GM19324 (cell line): ENCODE measurements at regions not wholly inside any gene's neighbourhood (a gene's known extent, or its start where the extent isn't known, plus 50 kb on each side); places are given as distances from the start of the nearest gene placed in this dataset.
"Not testable (repeated sequence)": the region's sequence is repeated elsewhere in the genome, so short reads cannot be mapped to it uniquely, and the experiment has no call there.

Experiments used
- ATAC-seq: cut with Tn5 transposase; IDR thresholded peaks from one replicate; pipeline ENCODE4 v1.9.1; 2021; ENCODE audit warnings: mild to moderate bottlenecking, moderate library complexity; ENCODE audit not compliant: unreplicated experiment, low FRiP score

DNA sequence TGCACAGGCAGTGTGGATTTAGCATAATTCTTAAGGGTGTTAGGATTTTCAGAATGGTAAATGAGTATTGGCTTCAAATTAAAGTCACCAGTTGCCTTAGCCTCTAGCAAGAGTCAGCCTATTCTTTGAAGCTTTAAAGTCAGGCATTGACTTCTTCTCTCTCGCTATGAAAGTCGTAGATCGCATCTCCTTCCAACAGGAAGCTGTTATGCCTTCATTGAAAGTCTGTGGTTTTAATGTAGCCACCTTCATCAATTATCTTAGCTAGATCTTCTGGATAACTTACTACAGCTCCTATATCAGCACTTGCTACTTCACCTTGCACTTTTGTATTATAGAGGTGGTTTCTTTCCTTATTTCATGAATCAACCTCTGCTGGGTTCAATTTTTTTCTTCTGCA is 320.2 kb downstream of the PTPRC start:
- no peak for ATAC-seq

DNA sequence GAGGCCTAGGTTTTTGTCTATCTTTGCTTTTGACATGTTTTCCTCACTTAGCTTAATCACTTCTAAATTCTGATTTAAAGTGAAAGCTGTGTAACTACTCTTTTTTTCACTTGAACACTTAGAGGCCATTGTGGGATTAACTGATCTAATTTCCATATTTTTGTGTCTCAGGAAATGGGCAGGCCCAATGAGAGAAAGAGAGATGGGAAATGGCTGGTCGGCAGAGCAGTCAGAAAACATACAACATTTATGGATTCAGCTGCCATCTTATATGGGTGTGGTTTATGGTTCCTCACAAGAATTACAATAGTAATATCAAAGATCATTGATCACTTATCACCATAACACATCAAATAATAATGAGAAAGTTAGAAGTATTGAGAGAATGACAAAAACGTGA is 320.8 kb downstream of the PTPRC start:
- ATAC-seq = no peak

DNA sequence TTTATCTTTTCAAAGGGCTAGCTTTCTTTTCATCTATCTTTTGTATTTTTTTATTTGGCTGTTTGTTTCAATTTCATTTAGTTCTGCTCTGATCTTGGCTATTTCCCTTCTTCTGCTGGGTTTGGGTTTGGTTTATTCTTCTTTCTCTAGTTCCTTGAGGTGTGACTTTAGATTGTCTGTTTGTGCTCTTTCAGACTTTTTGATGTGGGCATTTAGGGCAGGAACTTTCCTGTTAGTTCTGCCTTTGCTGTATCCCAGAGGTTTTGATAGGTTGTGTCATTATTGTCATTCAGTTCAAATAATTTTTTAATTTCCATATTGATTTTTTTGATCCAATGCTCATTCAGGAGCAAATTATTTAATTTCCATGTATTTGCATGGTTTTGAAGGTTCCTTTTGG is 325.0 kb downstream of the PTPRC start:
- ATAC-seq = not testable (repeated sequence)

DNA sequence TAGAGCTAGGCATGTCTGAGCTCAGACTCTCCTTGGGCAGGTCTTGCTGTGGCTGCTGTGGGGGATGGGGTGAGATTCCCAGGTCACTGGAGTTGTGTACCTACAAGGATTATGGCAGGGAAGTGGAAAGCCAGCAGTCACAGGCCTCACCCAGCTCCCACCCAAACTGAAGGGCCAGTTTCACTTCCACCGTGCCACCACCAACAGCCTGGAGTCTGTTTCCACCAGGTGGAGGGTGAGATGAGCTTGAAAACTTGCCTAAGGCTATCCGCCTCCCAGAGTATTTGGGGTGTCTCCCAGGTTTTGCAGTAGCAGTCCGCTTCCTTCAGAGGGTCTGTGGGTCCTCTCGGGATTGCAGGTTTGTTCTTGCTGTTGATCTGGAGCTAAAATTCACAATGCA is 327.7 kb downstream of the PTPRC start:
- no peak for ATAC-seq

DNA sequence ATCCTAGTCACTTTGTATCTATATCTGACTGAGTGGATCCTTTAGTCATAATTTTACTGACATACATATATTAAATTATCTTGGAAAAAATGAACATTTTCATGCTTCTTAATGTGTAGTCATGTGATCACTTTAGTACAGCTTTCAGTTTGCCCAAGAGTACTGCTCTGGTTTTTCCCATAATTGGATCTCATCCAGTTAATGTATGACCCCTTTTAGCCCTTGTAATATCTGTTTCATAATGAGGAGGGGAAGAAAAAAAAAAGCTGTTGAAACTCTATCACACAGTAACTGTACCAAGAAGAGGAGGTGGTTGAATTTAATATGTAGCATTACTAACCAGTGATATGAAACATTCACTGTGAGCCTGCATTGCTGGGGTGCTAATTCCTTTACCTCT is 328.7 kb downstream of the PTPRC start:
- ATAC-seq = no peak

DNA sequence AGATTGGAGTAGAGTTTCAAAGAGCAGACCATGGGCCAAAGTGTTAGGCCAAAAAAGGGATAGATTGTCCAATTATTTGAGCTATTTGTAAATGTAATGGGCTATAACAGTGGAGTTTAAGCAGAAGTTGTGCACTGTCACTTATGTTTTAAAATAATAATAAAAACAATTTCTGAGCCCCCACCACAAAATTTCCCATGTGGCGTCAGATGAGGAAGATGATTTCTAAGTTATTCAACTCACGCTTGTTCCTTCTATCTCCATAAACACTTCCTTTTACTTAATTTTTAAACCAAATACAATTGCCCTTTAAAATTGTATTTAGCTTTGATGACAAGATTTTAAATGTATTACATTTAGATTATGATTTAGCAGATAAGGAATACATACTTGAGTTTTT is 330.0 kb downstream of the PTPRC start:
- no peak for ATAC-seq

DNA sequence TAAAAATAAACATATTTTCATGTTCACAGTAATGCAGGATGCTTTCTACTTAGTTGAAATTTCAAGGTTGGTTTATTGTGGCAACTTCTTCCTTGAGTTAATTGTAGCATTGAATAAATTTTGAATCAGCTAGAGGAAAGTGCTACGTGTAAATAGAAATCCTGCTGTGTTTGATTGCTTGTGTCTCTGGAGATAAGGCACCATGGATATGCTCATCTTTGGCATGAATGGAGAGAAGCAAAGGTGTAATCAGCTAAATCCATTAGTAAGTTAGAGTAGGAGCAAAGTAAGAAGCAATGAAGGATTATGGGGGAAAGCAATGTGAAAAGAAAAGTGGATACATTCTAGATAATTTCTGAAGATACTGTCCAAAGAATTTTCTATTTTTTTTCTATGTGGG is 331.1 kb downstream of the PTPRC start:
- no peak for ATAC-seq

DNA sequence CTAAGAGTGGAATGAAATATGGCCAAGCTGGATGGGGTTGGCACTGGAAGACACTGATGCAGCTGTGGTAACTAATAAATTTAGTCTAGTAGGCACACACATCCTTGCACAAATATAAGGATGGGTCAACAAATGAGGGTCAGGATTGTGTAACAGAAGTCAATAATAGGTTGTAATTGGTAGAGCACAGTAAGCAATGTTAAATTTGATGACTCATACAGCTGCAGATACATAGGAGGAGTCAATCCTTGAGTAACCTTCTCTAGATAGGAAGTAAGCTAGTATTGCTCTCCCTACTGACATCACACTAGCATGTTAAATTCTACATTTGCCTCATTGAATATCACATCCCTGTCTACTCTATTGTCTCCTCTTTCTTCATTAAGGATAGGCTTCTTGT is 332.1 kb downstream of the PTPRC start:
- no peak for ATAC-seq

DNA sequence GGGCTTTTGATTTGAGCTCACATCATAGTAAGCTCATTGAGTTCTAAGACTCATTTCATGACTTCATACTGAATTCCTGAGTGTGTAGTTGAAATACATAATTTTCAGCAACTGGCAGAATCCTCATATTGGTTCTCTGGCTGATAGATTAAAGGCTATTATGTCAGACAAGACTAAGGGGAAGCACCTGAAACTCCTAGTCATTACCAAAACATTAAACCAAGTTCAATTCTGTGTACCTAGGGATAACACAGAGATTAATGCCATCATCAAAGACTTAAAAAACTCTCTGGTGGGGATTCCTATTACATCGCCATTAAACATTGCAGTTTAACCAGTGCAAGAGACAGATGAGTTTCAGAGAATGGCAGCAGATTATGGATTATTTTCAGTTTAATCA is 339.1 kb downstream of the PTPRC start:
- ATAC-seq = no peak

DNA sequence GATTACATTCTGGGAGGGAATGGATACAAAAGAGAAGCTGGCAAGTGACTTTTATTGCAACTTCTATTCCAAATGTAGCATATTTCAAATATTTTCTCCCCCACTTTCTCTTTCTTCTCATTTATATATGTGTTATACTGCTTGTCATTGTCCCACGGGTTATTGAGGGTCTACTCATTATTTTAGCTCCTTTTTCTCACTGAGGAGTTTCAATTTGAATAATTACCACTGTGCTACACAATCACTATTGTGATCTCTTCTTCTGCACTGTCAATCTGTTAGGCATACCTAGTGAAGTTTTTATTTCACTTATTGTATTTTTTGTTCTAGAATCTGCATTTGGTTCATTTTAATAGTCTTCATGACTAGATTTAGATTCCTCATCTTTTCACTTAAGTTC is 339.7 kb downstream of the PTPRC start:
- ATAC-seq = no peak

DNA sequence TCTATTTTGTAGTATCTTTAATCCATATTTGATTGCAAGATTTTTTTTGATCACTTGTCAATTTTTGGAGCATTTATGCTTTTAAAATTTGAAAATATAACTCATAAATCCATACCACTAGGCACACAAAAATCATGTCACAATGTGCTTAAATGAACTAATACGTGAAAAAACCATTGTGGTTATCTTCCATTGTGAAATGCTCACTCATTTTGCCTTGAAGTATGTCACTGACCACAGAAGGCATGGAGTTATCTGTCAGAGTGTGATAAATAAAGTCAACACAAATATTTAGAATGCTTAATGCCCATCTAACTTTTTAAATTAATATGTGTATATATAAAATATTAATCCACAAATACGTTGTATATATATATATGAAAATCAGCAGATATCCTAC is 347.2 kb downstream of the PTPRC start:
- no peak for ATAC-seq

DNA sequence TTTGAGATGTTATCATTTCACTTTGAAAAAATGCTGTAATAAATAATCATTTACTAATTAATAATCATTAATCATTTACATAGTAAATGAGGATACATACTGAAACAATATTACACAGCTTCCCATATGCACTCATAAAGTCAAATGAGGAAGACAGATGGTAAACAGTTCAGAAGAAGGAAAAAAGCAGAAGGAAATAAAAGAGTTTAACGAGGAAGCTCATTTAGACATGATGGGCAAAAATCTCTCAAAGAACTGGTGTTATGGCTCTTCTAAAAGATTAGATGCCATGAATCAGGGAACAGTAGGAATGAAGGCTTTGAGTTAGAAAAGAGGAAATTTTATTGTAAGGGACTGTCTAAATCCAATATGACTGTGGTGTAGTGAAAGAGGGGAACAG is 347.6 kb downstream of the PTPRC start:
- no peak for ATAC-seq

DNA sequence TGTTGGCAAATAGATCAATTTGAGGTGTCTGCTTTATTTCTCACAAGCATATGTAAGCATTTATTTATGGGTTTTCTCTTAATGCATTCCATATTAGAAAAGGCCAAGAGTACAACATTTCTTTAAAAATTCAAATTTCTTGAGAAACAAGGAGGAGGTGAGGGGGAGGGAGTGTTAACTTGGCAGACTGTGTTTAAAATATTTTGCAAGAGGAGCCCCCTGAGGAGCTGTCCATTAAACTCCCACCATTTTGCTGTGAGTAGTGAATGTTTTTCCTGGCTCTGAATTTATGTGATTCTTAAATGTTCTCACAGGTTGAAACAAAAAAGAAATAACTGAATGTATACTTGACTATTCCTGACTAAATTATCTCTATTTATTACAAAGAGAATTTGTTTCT is 363.8 kb downstream of the PTPRC start:
- no peak for ATAC-seq

DNA sequence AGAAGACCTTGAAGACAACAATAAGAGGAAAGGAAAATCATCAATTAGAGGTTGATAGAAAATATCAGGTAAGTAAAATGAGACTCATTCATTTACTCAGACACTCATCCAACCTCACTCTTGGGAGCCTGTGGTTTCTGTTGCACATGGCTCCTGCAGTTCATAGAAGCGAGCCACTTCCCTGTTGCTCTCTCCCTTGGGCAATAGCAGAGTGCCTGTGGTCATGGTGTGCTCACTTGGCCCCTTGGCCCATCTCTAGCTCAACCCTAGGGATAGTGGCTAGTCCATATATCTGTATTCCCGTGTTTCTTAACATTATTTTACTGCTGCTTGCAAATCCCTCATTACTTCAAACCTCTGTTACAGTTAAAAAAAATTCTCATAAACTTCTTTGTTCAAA is 368.6 kb downstream of the PTPRC start:
- no peak for ATAC-seq

DNA sequence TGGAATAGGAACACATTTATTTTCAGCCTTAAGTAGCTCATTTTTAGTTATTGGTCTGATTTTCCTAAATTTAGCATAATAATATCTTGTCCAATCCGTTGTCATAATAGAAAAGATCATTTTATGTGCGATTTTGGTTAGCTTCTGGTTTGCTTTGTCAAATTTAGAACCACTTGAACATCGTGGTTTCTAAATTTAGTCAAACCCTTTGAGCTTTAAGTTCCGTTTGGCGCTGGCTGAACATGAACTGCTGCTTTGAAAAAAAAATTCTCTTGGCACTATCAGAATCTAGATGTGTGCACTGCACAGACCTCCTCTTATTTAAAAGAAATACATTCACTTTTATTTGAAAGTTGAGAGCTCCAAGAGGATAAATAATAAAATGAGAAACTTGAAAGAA is 370.6 kb downstream of the PTPRC start:
- ATAC-seq = no peak

DNA sequence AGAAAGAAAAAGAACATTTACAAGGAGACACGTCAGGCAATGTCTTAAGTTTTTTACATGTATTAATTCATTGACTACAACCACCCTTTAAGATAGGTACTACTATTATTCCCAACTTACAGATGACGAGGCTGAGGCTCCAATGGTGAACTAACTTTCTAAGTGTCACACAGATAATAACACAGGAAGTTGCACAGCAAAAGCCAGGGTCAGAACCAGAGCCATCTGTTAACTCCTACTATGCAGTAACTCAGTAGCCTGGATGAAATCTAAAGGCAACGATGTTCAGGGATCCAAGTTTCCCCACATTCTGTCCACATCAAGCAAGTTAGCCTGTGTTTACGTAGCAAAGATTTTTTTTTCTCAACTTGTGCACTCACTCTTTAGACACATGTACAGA is 371.7 kb downstream of the PTPRC start:
- no peak for ATAC-seq

DNA sequence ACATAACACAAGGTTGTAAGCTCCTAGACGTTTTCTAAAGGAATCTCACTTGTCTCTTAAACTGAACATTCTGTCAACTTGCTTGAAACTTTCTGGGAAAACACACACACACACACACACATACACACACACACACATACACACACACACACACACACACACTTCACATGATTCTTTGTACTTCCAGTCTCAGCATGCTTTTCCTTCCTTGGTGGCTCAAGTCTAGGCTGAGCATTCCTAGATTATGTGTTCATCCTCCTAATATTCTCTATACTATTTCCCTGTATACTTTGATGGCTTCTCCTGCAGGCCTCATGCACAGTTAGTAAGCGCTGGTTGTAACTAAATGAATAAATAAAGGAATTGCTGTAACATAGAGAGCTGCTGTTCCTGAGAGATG is 372.1 kb downstream of the PTPRC start:
- no peak for ATAC-seq

DNA sequence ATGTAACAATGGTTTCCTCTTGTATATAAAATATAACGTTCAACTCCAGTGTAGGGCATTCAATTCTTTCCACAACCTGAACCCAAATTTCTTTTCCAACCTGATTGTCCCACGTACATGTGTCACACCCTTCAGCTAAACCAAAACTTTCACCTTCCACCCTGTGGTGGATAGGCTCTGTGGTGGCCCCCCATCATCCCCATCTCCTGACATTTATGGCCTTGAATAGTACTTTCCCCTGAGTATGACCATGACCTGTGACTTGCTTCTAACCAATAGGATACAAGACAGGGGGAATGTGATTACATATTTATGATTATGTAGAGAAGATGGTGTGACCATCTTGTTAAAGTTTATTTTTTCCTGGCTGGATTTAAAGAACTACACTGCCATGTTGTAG is 377.0 kb downstream of the PTPRC start:
- ATAC-seq = no peak

DNA sequence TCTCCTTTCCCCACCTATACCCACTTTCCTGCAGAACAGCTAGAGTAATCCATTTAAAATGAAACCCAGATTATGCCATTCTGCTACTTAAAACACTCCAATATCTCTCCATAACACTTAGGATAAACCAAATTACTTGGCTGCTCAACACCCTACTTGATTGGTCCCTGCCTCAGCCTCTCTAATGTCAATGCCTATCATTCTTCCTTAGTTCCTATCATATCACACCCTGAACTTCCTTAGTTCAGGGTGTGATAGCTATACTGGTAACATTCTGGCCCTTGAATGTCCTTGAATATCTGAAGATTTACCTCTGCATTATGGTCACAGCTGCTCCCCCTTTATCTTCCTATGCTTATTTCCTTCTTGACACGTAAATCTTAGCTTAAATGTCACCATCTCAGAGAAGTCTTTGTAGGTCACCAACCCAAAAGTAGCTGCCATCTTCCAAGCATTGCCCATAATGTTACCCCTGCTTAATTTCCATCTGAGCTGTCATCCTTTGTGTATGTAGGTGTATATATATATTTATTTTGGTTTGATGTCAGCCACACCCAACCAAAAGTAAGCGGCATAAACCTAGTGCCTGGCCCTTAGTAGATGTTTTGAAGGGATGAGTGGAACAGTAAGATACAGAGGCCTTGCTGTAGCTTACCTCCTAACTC is 379.8 kb downstream of the PTPRC start:
- no peak for ATAC-seq

DNA sequence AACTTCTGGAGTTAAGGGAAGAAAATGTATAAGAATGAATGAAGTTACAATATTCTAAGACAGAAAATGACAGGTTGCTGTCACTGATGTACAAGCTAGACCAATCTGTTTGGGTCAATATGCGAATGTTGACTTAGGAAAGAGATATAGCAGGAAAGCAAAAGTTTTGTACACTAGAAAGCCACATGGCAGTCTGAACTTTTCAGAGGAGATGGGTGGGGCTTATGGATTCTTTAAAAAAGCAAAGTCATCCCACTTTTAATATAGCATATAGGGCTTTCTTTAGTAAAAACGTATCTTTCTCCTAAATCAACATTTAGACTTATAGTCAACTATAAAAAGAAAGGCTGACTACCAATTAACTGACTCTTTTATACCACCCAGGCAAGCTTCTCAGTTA is 381.2 kb downstream of the PTPRC start:
- ATAC-seq = no peak

DNA sequence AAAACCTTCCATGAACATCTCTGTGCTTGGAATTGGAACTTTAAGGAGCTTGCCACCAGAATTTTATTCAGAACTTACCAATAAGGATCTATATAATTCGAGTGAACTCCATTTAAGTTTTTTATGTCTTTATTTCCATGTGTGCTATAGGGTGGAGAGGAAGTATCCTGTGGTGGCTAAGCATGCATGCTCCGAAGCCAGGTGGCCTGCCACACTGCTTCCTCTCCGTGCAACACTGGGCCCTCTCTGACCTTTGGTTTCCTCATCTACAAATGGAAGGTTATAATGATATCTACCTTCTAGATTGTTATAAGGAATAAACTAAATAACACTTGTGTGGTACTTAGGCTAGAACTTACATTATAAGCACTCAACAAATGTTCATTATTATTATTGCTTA is 382.1 kb downstream of the PTPRC start:
- ATAC-seq = no peak

DNA sequence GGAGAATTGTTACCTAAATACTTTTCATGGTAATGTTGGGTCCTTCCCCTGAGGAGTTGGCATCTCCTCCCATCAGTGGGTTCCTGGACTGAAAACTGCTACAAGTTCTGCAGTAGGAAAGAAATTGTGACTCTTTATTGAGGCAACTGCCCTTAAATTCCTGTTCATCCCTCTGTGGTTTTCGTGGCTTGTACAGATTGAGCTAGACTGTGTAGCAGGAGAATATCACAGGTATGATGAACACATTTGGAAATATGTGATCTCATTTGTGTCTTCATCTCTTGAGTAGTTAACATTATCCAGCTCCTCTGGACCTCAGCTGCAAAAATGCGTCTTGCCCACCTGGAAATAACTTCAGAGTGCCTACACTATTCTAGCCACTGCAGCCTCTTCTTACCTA is 390.6 kb downstream of the PTPRC start:
- ATAC-seq = no peak

DNA sequence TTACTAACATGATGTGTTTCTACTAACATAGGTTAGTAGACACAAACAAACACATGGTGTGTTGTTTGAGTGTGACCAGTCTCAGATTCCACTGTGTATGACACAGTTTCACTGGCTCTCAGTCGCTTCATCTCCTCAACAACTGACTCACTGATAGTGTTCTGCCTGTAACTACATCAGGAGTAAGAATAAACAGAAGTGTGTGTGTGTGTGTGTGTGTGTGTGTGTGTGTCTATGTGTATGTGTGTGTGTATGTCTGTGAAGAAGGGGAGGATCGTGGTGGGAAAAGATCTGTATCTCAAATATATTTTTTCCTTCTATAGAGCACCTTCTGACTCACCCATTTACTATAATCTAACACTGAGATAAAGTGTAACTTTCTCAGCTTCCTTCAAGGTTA is 391.0 kb downstream of the PTPRC start:
- ATAC-seq = no peak
